NT2/D1 (cell line): ENCODE measurements at regions not wholly inside any gene's neighbourhood (a gene's known extent, or its start where the extent isn't known, plus 50 kb on each side); places are given as distances from the start of the nearest gene placed in this dataset.

ENCODE experiments used
- DNase-seq: peaks from one replicate; pipeline ENCODE4 v3.0.0-alpha.2; 2011; ENCODE audit warnings: low read depth, low spot score
- H3K27me3 ChIP-seq: 2 replicates; pipeline ENCODE4 v1.6.0; 2011; ENCODE audit warnings: mild to moderate bottlenecking; ENCODE audit not compliant: insufficient read length, insufficient read depth
- H3K36me3 ChIP-seq: 2 replicates; pipeline ENCODE4 v1.6.1; 2011; ENCODE audit warnings: mild to moderate bottlenecking, low read length, mixed read lengths; ENCODE audit not compliant: insufficient read depth, insufficient read length
- H3K4me1 ChIP-seq: 2 replicates; pipeline ENCODE4 v1.5.1; 2011; ENCODE audit not compliant: insufficient read depth, insufficient read length
- H3K4me3 ChIP-seq: 2 replicates; pipeline ENCODE4 v1.5.1; 2011; ENCODE audit warnings: low read depth; ENCODE audit not compliant: insufficient read length
- H3K9ac ChIP-seq: 2 replicates; pipeline ENCODE4 v1.6.0; 2011; ENCODE audit warnings: low read depth; ENCODE audit not compliant: insufficient read length
- H3K9me3 ChIP-seq: 2 replicates; pipeline ENCODE4 v1.5.1; 2011; ENCODE audit warnings: mild to moderate bottlenecking, low read length; ENCODE audit not compliant: insufficient read depth
- SUZ12 ChIP-seq: IDR thresholded peaks from 2 replicates; pipeline ENCODE4 v1.6.1; 2011; ENCODE audit not compliant: insufficient read length, insufficient read depth; ENCODE audit errors: extremely low read depth
- YY1 ChIP-seq: IDR thresholded peaks from 2 replicates; pipeline ENCODE4 v1.6.1; 2011; ENCODE audit not compliant: insufficient read length, insufficient read depth
- ZNF274 ChIP-seq: IDR thresholded peaks from 2 replicates; pipeline ENCODE4 v1.6.1; 2011; ENCODE audit warnings: mild to moderate bottlenecking, low read depth, low read length

GRCh38 chr2:151021747-151022452, 239.8 kb downstream of the RBM43 start:
- DNase-seq = no peak
- no peaks in the 10 kb centered on the region for H3K27me3 ChIP-seq
- no peaks in the 10 kb centered on the region for H3K9me3 ChIP-seq
- H3K36me3 ChIP-seq = no peaks in the 10 kb centered on the region
- no peak overlapping the region for H3K9ac ChIP-seq
- no peaks in the 10 kb centered on the region for H3K4me1 ChIP-seq
- H3K4me3 ChIP-seq = no peak overlapping the region
- TF ChIP-seq SUZ12 (no peak), ZNF274 (no peak), YY1 (no peak)

GRCh38 chr2:151020411-151020810, 241.3 kb downstream of the RBM43 start:
- H3K27me3 ChIP-seq = no peaks in the 10 kb centered on the region
- no peak for DNase-seq
- TF ChIP-seq YY1 (no peak), ZNF274 (no peak), SUZ12 (no peak)

GRCh38 chr2:151009437-151010175, 252.1 kb downstream of the RBM43 start:
- H3K9ac ChIP-seq = no peak overlapping the region
- no peaks in the 10 kb centered on the region for H3K4me1 ChIP-seq
- H3K27me3 ChIP-seq = no peaks in the 10 kb centered on the region
- no peak overlapping the region for H3K4me3 ChIP-seq
- TF ChIP-seq ZNF274 = no peak
- TF ChIP-seq SUZ12 = no peak
- TF ChIP-seq YY1 = no peak
- no peaks in the 10 kb centered on the region for H3K36me3 ChIP-seq
- DNase-seq = no peak
- no peaks in the 10 kb centered on the region for H3K9me3 ChIP-seq

More at GRCh38 chr2:151020411-151020810, 241.3 kb downstream of the RBM43 start:
- Histone ChIP-seq H3K9ac (no peak overlapping the region), H3K4me3 (no peak overlapping the region), H3K4me1 (no peaks in the 10 kb centered on the region), H3K36me3 (no peaks in the 10 kb centered on the region), H3K9me3 (no peaks in the 10 kb centered on the region)

- Histone ChIP-seq H3K36me3 (no peaks in the 10 kb centered on the region), H3K4me3 (no peak overlapping the region), H3K9ac (no peak overlapping the region), H3K9me3 (no peaks in the 10 kb centered on the region), H3K27me3 (no peaks in the 10 kb centered on the region), H3K4me1 (no peaks in the 10 kb centered on the region)
- no peak for TF ChIP-seq ZNF274
- TF ChIP-seq YY1 = no peak
- TF ChIP-seq SUZ12 = no peak
- no peak for DNase-seq
Measured at GRCh38 chr2:151007365-151007764, 254.3 kb downstream of the RBM43 start.

GRCh38 chr2:151002959-151003600, 258.6 kb downstream of the RBM43 start:
- Histone ChIP-seq H3K36me3 (no peaks in the 10 kb centered on the region), H3K4me1 (no peaks in the 10 kb centered on the region), H3K27me3 (no peaks in the 10 kb centered on the region), H3K9me3 (no peaks in the 10 kb centered on the region), H3K9ac (no peak overlapping the region), H3K4me3 (no peak overlapping the region)
- TF ChIP-seq SUZ12 (no peak), YY1 (no peak), ZNF274 (no peak)
- no peak for DNase-seq

GRCh38 chr2:150997702-150998440, 263.8 kb downstream of the RBM43 start:
- no peak for DNase-seq

More at GRCh38 chr2:150997702-150998440, 263.8 kb downstream of the RBM43 start:
- TF ChIP-seq SUZ12 (no peak), ZNF274 (no peak), YY1 (no peak)
- H3K9ac ChIP-seq = no peak overlapping the region
- no peaks in the 10 kb centered on the region for H3K36me3 ChIP-seq
- no peaks in the 10 kb centered on the region for H3K9me3 ChIP-seq
- H3K4me3 ChIP-seq = no peak overlapping the region
- no peaks in the 10 kb centered on the region for H3K4me1 ChIP-seq
- H3K27me3 ChIP-seq = no peaks in the 10 kb centered on the region
